Stimulated activated memory B cell treated with anti-CD40 and anti-IgM and Interleukin-4, amounts not matched to agents 10 μg/mL and 1 μg/mL and 100 μg/mL, for 72 hours (primary cell): ENCODE measurements at regions not wholly inside any gene's neighbourhood (a gene's known extent, or its start where the extent isn't known, plus 50 kb on each side); places are given as distances from the start of the nearest gene placed in this dataset.
"Not testable (repeated sequence)": the region's sequence is repeated elsewhere in the genome, so short reads cannot be mapped to it uniquely, and the experiment has no call there.

Source experiments
- ATAC-seq: fragments of 150-1000 bp; cut with Tn5 transposase; 2 replicates; pipeline ENCODE4 v1.10.0; 2021
- H3K27ac Mint-ChIP-seq: one replicate; pipeline ENCODE4 v1.8.0; 2022; ENCODE audit warnings: mild to moderate bottlenecking, mixed read lengths
- H3K27me3 Mint-ChIP-seq: one replicate; pipeline ENCODE4 v1.8.0; 2022; ENCODE audit warnings: mixed read lengths
- H3K36me3 Mint-ChIP-seq: one replicate; pipeline ENCODE4 v1.8.0; 2022; ENCODE audit warnings: mixed read lengths
- H3K4me1 Mint-ChIP-seq: one replicate; pipeline ENCODE4 v1.8.0; 2022; ENCODE audit warnings: mixed read lengths
- H3K4me3 Mint-ChIP-seq: one replicate; pipeline ENCODE4 v1.8.0; 2022; ENCODE audit warnings: mild to moderate bottlenecking, moderate library complexity, mixed read lengths
- H3K9me3 Mint-ChIP-seq: one replicate; pipeline ENCODE4 v1.8.0; 2022; ENCODE audit warnings: mixed read lengths

GRCh38 chr3:28019740-28020139 lies 221.7 kb upstream of the CMC1 start:
- H3K36me3 Mint-ChIP-seq = no peaks in the 10 kb centered on the region
- no peak for ATAC-seq
- H3K4me1 Mint-ChIP-seq = no peaks in the 10 kb centered on the region
- H3K9me3 Mint-ChIP-seq = peaks cover 17% of the 10 kb centered on the region
- H3K27ac Mint-ChIP-seq = no peak overlapping the region
- no peak overlapping the region for H3K4me3 Mint-ChIP-seq
- H3K27me3 Mint-ChIP-seq = no peaks in the 10 kb centered on the region

- no peaks in the 10 kb centered on the region for H3K27me3 Mint-ChIP-seq
- no peaks in the 10 kb centered on the region for H3K4me1 Mint-ChIP-seq
- H3K36me3 Mint-ChIP-seq = no peaks in the 10 kb centered on the region
- no peak overlapping the region for H3K4me3 Mint-ChIP-seq
- H3K9me3 Mint-ChIP-seq = peaks cover 25% of the 10 kb centered on the region
- ATAC-seq = no peak
- no peak overlapping the region for H3K27ac Mint-ChIP-seq
These were observed 218.5 kb upstream of the CMC1 start for GRCh38 chr3:28022916-28023315.

GRCh38 chr3:28028554-28028953 lies 212.9 kb upstream of the CMC1 start:
- no peak overlapping the region for H3K4me3 Mint-ChIP-seq
- H3K36me3 Mint-ChIP-seq = no peaks in the 10 kb centered on the region
- ATAC-seq = no peak
- no peaks in the 10 kb centered on the region for H3K27me3 Mint-ChIP-seq
- H3K27ac Mint-ChIP-seq = no peak overlapping the region
- H3K4me1 Mint-ChIP-seq = no peaks in the 10 kb centered on the region
- H3K9me3 Mint-ChIP-seq = peaks cover 22% of the 10 kb centered on the region

GRCh38 chr3:28033059-28033784 lies 208.2 kb upstream of the CMC1 start:
- Mint-ChIP-seq H3K27ac (no peak overlapping the region), H3K9me3 (peaks cover 6% of the 10 kb centered on the region), H3K4me3 (no peak overlapping the region), H3K4me1 (no peaks in the 10 kb centered on the region), H3K27me3 (no peaks in the 10 kb centered on the region), H3K36me3 (no peaks in the 10 kb centered on the region)
- no peak for ATAC-seq

- no peaks in the 10 kb centered on the region for H3K4me1 Mint-ChIP-seq
- H3K36me3 Mint-ChIP-seq = no peaks in the 10 kb centered on the region
- H3K9me3 Mint-ChIP-seq = peaks cover 6% of the 10 kb centered on the region
- H3K27ac Mint-ChIP-seq = no peak overlapping the region
- peak; percentile 31 for ATAC-seq
- no peaks in the 10 kb centered on the region for H3K27me3 Mint-ChIP-seq
- no peak overlapping the region for H3K4me3 Mint-ChIP-seq
These were observed 204.5 kb upstream of the CMC1 start for GRCh38 chr3:28036599-28037575.

GRCh38 chr3:28039234-28039633 lies 202.2 kb upstream of the CMC1 start:
- Mint-ChIP-seq H3K4me3 (no peak overlapping the region), H3K9me3 (no peaks in the 10 kb centered on the region), H3K36me3 (no peaks in the 10 kb centered on the region), H3K27me3 (no peaks in the 10 kb centered on the region), H3K27ac (no peak overlapping the region), H3K4me1 (no peaks in the 10 kb centered on the region)
- ATAC-seq = no peak

GRCh38 chr3:28039829-28040228 lies 201.6 kb upstream of the CMC1 start:
- Mint-ChIP-seq H3K36me3 (no peaks in the 10 kb centered on the region), H3K4me3 (no peak overlapping the region), H3K27ac (no peak overlapping the region), H3K4me1 (no peaks in the 10 kb centered on the region), H3K27me3 (no peaks in the 10 kb centered on the region), H3K9me3 (no peaks in the 10 kb centered on the region)
- no peak for ATAC-seq

GRCh38 chr3:28042095-28042635 lies 199.3 kb upstream of the CMC1 start:
- Mint-ChIP-seq H3K9me3 (no peaks in the 10 kb centered on the region), H3K27ac (no peak overlapping the region), H3K27me3 (no peaks in the 10 kb centered on the region), H3K36me3 (no peaks in the 10 kb centered on the region), H3K4me3 (no peak overlapping the region), H3K4me1 (no peaks in the 10 kb centered on the region)
- ATAC-seq = no peak

- no peaks in the 10 kb centered on the region for H3K9me3 Mint-ChIP-seq
- H3K4me3 Mint-ChIP-seq = no peak overlapping the region
- ATAC-seq = no peak
- H3K4me1 Mint-ChIP-seq = no peaks in the 10 kb centered on the region
- no peaks in the 10 kb centered on the region for H3K27me3 Mint-ChIP-seq
- H3K36me3 Mint-ChIP-seq = no peaks in the 10 kb centered on the region
- H3K27ac Mint-ChIP-seq = no peak overlapping the region
These were observed 198.7 kb upstream of the CMC1 start for GRCh38 chr3:28042707-28043106.

GRCh38 chr3:28050120-28050519 lies 191.3 kb upstream of the CMC1 start:
- Mint-ChIP-seq H3K9me3 (no peaks in the 10 kb centered on the region), H3K36me3 (no peaks in the 10 kb centered on the region), H3K4me1 (no peaks in the 10 kb centered on the region), H3K27ac (no peak overlapping the region), H3K27me3 (no peaks in the 10 kb centered on the region), H3K4me3 (no peak overlapping the region)
- no peak for ATAC-seq

- Mint-ChIP-seq H3K4me3 (no peak overlapping the region), H3K27me3 (no peaks in the 10 kb centered on the region), H3K27ac (no peak overlapping the region), H3K36me3 (no peaks in the 10 kb centered on the region), H3K9me3 (no peaks in the 10 kb centered on the region), H3K4me1 (no peaks in the 10 kb centered on the region)
- no peak for ATAC-seq
These were observed 190.5 kb upstream of the CMC1 start for GRCh38 chr3:28050885-28051284.

GRCh38 chr3:28053759-28054158 lies 187.7 kb upstream of the CMC1 start:
- Mint-ChIP-seq H3K27me3 (no peaks in the 10 kb centered on the region), H3K27ac (no peak overlapping the region), H3K9me3 (no peaks in the 10 kb centered on the region), H3K4me1 (no peaks in the 10 kb centered on the region), H3K36me3 (no peaks in the 10 kb centered on the region), H3K4me3 (no peak overlapping the region)
- ATAC-seq = no peak

- Mint-ChIP-seq H3K4me3 (no peak overlapping the region), H3K4me1 (no peaks in the 10 kb centered on the region), H3K27ac (no peak overlapping the region), H3K27me3 (no peaks in the 10 kb centered on the region), H3K36me3 (no peaks in the 10 kb centered on the region), H3K9me3 (no peaks in the 10 kb centered on the region)
- no peak for ATAC-seq
These were observed 184.6 kb upstream of the CMC1 start for GRCh38 chr3:28056806-28057205.

- no peaks in the 10 kb centered on the region for H3K9me3 Mint-ChIP-seq
- no peak overlapping the region for H3K4me3 Mint-ChIP-seq
- H3K4me1 Mint-ChIP-seq = no peaks in the 10 kb centered on the region
- no peaks in the 10 kb centered on the region for H3K36me3 Mint-ChIP-seq
- ATAC-seq = no peak
- no peak overlapping the region for H3K27ac Mint-ChIP-seq
- no peaks in the 10 kb centered on the region for H3K27me3 Mint-ChIP-seq
These were observed 183.9 kb upstream of the CMC1 start for GRCh38 chr3:28057539-28057938.

GRCh38 chr3:28059199-28059598 lies 182.2 kb upstream of the CMC1 start:
- H3K9me3 Mint-ChIP-seq, H3K4me3 Mint-ChIP-seq, H3K27ac Mint-ChIP-seq, H3K4me1 Mint-ChIP-seq, H3K27me3 Mint-ChIP-seq, ATAC-seq, H3K36me3 Mint-ChIP-seq: not testable (repeated sequence)

- ATAC-seq = no peak
- Mint-ChIP-seq H3K9me3 (peaks cover 2% of the 10 kb centered on the region), H3K4me3 (no peak overlapping the region), H3K4me1 (no peaks in the 10 kb centered on the region), H3K27me3 (no peaks in the 10 kb centered on the region), H3K36me3 (no peaks in the 10 kb centered on the region), H3K27ac (no peak overlapping the region)
These were observed 175.4 kb upstream of the CMC1 start for GRCh38 chr3:28066020-28066419.
